GM19240 (cell line): ENCODE measurements at regions not wholly inside any gene's neighbourhood (a gene's known extent, or its start where the extent isn't known, plus 50 kb on each side); places are given as distances from the start of the nearest gene placed in this dataset.

Experiments used
- DNase-seq: peaks from one replicate; pipeline ENCODE4 v3.0.0; 2011; ENCODE audit warnings: low spot score; ENCODE audit not compliant: insufficient read length

DNA sequence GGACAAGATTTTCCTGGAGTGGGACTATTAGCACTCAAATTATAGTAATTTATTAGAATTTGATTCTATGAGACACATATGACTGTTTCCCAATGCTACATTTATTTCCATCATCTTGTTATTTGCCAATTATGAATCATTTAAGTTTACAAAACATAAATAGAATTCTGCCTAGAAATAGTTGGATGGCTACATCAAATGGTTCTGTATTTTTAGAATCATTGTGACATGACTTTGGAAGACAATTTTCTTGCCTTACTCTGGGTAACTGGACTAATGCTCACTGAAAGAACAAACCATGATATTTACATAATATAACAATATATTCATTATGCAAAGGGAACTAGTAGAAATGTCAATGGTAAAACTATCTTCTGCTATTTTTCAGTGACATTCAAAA is 173.5 kb downstream of the ZIC1 start:
- DNase-seq, result no peak

DNA sequence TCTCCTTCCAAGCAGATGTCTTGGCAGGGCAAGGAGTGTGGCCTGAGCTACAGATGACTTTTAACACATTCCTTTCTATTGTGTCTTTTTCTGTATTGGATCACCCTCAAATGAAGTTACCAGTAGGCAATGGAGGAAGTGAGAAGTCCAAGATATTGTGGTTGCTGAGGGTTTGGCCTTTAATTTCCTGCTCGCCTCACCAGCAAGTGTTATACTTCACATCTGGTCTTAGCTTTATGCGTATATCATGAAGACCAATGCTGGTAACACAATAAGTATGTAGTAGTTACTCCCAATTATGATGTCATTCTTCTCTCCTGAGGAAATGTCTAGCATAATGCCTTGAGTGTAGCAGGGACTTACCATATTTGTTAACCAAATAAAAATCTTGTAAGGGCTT is 179.9 kb downstream of the ZIC1 start:
- no peak for DNase-seq

DNA sequence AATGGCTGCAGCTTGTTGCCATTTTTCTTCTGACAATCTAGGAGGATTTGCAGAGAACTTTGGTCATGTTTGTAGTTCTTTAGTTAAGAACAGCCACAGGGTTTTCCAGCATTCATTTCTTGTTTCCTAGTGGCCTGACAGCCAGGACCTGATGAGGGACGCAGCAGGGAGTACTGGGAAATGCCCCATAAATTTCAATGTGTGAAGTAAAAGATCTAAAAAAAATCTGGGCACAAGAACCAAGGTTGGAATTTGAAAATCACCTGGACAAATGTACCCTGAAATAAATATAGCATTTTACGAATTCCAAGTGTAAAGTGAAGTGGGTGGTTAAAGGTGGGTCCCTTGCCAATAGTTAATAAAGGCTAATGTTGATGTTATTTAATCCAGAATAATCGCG is 195.0 kb downstream of the ZIC1 start:
- no peak for DNase-seq

DNA sequence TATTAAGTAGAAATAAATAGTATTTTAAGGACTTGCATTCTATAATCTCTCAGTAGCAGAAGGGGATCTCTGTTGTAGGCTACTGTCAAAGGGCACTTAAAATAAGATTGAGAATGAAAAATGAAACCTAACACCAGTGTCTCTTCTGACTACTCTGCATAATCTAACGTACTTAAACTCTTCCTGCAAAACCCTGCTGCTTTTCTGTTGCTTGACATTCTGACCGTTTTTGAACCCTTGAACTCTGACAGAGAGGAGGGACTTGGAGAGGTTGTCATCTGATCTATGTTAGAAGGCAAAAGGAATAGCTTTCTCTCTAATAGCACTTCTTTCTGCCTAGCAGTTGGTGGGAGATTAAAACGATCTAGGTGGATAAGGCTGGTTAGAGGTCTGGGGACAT is 204.6 kb downstream of the ZIC1 start:
- no peak for DNase-seq

DNA sequence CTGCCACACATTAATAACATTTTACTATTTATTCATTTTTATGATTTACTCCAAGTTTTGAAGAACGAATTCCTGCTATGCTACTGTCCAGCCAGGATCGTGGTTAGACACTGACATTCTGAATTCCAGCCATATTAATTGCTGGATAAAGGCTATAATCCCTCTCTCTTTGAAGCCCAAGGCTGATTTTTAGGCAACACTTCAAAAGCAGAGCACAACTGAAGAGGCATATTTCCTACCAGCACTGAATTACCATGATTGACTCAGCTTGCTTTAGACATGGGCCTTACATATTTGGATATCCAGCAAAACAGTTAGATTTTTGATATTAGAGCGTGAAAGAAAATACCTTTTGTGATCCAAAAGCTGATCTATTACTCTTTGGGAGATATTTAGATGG is 205.0 kb downstream of the ZIC1 start:
- no peak for DNase-seq

DNA sequence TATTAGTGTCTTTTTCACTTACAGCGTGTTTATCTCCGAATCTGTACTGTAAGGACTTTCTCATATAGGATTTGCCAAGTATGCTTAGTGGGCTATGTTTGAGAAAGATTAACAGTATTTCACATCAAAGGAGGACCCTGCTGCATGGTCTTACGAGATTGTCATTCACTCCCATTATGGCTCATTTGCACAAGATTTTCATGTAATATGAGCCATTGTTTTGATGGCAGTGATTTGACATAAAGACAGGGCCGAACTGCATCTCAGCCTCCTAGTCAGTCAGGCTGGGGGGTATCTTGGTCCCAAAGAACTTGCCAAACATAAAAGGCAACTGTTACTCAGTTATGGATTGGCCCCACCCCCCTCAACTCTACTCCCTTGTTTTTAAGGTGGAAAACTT is 205.9 kb downstream of the ZIC1 start:
- no peak for DNase-seq

DNA sequence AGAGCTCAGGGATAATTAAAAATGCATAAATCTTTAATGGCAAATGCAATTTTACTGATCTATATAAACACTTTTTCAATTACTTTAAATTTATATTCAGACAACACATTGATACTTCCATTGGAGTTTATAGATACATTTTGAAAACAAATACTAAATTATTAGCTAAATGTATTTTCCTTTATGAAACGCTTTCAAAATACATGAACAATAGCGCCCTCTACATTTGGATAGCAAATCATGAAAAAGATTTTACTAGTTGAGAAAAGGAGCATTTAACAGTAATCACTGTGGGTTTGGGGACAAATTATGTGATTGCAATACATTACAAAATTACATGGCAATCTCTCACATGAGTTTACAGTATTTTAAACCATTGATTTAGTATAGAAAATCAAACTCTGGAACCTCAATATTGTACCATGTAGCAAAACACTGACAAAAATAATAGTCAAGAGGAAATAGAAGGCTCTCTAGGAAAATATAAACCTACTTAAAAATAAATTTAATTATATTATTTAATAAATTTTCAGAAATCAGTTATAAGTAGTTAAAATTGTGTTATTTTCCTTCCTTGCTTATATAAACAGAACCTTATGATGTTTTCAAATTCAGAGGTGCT is 207.9 kb downstream of the ZIC1 start:
- DNase-seq, result no peak

DNA sequence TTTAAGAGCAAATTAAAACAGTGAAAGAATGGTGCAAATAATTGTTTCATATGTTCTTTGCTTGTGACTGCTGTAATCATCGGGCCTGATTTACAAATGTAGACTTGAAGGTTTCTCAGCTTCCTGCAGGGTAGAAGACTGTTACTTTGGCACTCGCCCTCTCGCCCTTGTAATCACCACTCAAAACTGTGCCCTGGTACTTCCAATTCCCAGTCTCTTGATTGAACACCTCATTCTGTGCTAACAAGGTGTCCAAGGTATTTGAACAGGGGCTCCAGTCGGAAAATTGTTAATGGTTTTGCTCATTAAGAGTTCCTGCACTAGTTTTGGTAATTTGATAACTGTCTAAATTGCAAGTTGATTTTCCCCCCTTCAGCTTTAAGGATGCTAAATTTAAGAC is 209.5 kb downstream of the ZIC1 start:
- no peak for DNase-seq

DNA sequence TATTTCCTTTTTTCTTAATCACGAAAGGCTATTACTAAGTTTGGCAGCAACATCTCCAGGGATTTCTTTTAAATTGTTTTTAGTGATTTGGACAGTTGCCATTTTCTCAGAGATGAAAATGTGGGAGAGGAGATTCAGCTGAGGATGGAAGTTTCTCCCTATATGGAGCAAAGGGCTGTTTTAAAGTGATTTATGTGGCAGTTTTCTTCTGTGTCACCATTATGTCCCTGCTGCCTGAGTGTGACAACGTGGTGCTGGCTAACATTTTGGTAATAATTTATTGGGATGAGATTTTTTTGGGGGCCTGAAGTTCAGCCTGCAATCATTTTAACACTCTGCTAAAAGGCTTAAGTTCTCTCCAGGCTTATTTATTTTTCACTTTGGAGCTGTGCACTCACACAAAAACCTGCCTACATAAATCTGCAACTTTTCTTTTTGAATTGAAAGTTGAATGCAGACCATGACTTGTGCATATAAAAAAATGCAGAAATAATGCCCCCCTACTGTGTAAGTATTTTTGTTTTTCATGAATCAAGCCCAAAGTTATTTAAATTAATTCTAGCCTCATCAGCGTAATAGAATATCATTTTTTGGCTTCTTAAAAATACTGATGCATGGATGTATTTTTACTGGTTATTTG is 210.9 kb downstream of the ZIC1 start:
- DNase-seq, result no peak

DNA sequence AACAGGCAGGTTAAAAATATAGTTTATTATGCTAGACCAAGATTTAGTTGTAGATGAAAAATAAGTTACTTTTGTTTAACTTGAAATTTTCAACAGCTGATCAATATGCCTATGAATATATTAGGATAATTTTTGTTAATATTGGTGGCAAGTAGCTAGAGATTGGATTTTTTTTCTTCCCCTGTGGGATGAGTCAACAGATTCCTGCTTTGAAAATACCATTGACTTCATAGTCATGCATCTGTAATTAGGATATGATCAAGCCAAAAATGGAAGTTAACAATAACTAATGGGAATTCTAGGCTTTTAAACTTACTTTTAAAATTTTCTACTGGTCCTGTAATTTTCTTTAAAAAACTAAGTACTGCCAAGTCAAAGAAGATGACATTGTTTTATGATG is 211.7 kb downstream of the ZIC1 start:
- DNase-seq, result no peak

DNA sequence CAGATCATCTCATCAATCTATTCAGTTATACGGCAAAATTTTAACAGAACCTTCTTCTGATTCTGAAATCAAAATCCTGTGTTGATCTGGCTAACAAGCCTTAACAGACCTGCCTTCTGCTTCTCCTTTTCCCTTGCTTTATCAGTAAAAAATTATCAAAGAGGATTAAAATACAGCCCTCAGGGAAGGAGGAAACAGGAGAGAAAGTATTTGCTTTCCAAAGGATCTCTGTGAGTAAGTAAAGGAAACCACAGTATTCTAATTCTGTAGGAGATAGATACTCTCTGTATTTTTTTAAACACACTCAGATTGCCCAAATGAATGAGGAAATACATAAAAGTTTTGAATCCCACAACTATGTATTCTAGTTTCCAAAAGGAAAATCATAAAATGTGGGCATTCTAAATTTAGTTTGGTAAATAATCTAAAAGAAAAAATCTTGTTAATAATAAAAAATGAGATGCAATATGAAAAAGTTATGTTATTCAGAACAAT is 221.8 kb downstream of the ZIC1 start:
- DNase-seq, result no peak

DNA sequence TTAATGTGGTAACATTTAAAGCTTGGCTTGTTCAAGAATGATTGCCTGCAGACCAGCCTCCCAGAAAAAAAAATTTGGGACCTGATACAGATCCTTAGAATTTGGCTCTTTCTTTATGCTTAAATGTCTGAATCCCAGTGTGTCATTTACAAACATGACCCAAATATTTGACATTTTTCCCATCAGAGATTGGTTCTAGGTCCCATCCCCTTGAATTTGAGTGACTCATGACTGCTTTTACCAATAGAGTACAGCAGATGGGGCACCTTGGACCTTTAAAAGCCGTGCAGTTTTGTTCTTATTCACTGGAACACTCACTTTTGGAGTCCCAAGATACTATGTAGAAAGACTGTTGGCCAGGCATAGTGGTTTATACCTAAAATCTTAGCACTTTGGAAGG is 231.6 kb downstream of the ZIC1 start:
- no peak for DNase-seq

DNA sequence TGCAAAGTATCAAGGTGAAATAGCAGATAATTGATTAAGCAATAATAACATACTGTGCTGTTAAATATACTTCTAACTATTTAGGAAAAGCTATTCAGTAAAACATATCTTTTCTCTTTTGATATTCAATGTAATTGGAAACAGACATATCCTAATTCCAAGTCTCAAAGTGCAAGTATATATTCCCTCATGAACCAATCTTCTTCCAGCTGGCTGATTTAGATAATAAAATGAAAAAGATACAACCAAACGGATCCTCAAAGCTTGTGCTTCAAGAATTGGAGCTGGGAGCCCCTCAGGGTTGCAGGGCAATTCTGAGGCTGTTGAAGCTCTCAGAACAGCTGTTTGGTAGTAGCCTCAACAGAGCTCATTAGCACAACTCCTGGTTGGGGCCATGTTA is 236.6 kb downstream of the ZIC1 start:
- DNase-seq, result no peak

DNA sequence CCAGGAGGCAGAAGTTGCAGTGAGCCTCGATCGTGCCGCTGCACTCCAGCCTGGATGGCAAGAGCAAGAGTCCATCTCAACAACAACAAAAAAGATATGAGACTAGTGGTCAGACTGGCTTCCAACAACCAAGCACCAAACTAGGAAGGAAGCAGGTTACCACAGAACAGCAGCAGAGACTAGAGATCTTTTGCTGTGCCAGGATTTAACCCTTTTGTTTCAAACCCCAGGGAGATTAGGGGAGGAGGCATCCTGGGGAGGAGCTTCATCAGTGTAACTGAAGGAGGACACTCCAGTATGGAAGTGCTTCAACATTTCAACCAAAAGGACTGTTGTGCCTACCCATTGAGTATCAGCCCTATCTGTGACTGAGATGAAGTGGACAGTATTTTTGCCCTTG is 240.3 kb downstream of the ZIC1 start:
- DNase-seq, result no peak

DNA sequence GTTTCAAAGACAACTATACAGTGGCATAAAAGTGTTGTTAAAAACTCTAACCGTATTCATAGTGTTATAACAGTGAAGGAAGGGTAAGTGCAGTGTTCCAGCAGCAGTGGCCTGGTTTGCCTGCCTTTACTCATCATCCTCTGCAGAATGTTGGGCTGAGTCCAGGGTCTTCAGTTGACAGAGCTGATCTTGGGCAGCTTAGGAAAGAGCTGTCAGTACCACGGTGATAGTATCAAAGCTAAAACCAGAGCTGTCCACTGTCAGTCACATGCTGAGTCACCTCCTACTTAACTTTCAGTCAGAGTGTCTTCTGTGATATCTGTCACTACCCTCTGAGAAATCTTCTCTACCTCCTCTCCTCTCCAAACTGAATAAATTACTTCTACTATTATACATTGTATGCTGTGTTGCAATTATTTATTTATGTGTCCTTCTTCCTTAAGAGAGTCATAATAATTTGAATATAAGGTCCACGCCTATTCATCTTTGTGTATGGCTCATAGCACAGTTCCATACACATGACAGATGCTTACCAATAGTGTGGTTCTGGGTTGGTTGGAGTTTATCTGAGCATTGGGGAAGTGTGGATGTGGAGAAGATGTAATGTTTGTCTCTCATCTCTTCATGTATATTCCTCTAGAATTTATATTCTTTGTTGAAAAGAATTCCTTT is 242.1 kb downstream of the ZIC1 start:
- DNase-seq, result no peak

DNA sequence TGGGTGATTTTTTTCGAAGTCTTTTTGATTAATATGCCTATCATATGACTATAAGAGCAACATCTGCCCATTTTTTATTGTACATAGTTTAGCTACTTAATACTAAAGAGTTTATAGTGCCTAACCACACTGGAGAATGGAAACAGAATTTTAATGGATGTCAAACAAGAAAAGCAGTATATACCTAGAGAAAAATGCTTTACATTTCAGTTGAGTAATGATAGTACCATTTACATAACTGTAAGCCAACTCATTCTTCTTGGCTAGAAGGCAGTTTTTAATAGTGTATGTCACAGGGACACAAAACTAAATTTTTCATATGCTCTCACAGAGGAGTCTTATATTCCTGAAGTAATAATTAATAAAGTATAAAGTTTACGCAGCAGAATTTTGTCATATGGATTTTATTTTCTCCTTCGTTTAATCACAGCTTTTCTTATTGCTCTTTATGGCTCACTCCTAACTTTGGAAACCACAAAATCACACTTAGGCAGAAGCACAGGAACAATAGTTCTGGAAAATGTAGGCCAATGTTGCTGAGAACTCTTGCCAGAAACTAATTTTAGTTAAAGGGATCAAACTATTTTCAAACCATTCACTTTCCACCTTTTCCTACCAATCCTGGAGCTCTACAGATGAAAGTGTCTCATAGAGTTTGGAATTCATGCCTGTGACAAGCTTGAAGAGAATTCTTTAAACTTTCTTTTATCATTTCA is 243.6 kb downstream of the ZIC1 start:
- DNase-seq, result no peak

DNA sequence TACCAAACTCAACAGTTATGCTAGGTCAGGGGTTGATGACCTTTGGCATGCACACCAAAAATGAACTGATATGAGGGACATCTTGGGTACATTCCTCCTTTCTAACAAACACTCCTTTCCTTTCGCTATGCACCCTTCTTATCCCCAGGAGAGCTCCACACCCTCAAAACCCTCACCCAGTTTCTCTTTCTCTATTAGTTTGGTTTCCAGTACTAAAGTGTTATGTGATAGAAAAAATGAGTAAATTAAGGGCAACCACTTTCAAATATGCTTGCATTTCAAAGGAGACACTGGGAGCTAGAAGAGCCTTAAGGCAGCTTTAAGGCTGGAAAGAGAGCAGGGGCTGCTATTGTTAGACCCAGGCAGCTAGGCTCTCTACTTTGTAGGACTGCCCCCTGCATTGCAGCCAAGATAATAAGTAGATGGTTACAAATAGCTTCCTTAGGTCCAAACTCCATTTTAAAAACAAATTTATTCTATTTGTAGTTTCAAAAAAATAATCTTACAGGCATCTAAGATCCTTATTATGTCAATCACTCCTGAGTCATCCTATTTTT is 244.3 kb downstream of the ZIC1 start:
- DNase-seq, result no peak

DNA sequence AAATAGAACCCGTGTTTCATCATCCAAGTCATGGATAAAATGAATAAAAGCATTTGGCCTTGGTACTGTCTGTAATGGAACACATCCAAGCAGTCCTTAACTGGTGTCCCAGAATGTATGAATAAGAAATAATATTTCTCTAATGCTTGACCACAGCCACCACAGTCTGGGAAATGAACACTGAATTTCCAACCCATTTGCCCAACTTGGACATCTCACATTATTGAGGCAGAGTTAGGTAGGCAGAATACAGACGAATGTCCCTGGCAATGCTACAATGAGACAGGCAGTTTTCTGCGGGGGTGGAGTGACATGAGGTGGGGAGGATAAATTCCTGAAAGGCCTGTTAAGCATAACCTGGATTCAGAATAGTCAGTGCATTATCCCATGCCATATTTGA is 245.7 kb downstream of the ZIC1 start:
- no peak for DNase-seq

DNA sequence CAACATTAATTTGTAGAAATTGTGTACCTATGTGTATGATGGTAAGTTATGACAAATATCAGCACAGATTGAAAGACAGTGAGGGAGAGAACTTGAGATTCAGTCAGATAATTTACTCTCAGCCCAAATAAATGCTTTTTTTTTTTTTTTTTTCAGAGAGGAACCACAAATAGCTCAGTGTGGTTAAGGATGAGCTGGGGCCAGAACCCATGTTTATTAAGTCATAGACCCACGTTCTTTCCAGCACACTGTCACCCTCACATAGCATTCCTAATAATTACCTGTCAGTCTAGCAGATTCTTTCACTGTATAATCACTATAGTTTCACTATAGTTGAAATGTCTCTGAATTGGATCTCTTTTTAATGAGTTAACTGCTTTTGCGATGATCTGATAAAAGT is 246.1 kb downstream of the ZIC1 start:
- no peak for DNase-seq

DNA sequence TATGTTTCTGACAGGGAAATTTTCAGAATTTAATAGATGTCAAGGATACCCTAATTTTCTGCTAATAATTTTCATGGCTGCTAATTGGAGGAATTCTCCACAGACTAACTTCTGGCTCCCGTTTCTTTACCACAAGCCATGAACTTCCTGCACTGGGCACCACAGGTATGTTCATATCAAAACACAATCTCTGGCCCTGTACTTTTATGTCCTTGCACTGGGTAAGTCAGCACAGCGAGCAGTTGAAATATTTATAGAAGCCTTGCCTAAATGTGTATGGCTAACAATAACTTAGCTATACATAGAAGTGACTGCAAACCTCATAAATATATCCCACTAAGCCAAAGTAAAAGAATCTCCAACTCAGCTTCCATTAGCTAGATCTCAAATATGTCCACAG is 246.9 kb downstream of the ZIC1 start:
- no peak for DNase-seq

DNA sequence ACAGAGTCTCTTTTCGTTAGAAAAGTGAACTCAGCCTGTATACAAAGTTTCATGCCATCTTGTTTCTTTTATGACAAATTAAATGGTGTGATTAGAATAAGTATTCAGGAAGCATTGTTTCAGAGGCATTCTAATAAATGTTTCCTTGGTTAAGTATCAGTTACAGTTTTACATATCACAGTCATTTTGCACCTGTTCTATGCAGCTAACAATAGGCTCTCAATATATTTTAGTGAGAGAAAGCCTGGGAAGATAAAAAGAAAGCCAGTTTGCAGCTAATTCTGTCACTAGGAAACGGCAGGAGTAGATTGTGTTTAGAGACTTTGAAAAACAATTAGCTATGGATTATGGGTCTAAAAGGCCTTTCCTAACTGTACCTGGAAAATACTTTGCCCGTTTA is 252.8 kb downstream of the ZIC1 start:
- no peak for DNase-seq

DNA sequence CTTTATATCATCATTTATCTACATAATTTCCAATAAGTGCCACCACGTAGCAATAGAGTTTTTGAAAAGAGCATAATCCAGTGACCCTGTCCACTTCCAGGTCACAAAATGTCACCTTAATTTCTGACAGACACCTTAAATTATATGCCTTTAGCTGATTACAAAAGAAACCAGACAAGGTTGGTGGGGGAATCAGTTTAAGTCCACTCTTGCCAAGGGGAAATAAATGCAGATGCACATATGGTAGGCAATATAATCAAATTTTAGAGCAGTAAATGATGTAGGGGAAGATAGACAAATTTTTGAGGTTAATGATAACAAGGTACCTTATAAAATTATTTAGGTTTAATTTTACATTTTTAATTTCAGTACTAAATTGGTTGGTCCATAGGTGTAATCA is 253.5 kb downstream of the ZIC1 start:
- DNase-seq, result no peak
